Trophoblast cell (in vitro differentiated cells and primary cell): ENCODE measurements at regions not wholly inside any gene's neighbourhood (a gene's known extent, or its start where the extent isn't known, plus 50 kb on each side); places are given as distances from the start of the nearest gene placed in this dataset.

Experiments
- DNase-seq, 2 donors: peaks; one replicate each; pipeline ENCODE4 v3.0.0-alpha.2; 2016
- H2AFZ ChIP-seq: 2 replicates; pipeline ENCODE4 v1.6.1; 2013; ENCODE audit warnings: low read length, moderate library complexity, mild to moderate bottlenecking; ENCODE audit not compliant: insufficient read depth, poor library complexity
- H2AK5ac ChIP-seq: 2 replicates; pipeline ENCODE4 v1.6.1; 2013; ENCODE audit warnings: mild to moderate bottlenecking, low read length
- H2BK120ac ChIP-seq: 2 replicates; pipeline ENCODE4 v1.6.1; 2013; ENCODE audit warnings: low read length, mild to moderate bottlenecking, moderate library complexity; ENCODE audit not compliant: insufficient read depth, poor library complexity
- H2BK12ac ChIP-seq: 2 replicates; pipeline ENCODE4 v1.6.1; 2013; ENCODE audit warnings: mild to moderate bottlenecking, low read length, moderate library complexity
- H2BK5ac ChIP-seq: 2 replicates; pipeline ENCODE4 v1.6.1; 2013; ENCODE audit warnings: low read length, low read depth, moderate library complexity, mild to moderate bottlenecking; ENCODE audit not compliant: poor library complexity
- H3K14ac ChIP-seq: 2 replicates; pipeline ENCODE4 v1.6.1; 2013; ENCODE audit warnings: mild to moderate bottlenecking, low read length
- H3K18ac ChIP-seq: 2 replicates; pipeline ENCODE4 v1.6.1; 2013; ENCODE audit warnings: mild to moderate bottlenecking, low read length
- H3K23ac ChIP-seq: 2 replicates; pipeline ENCODE4 v1.6.1; 2013; ENCODE audit warnings: low read length
- H3K27ac ChIP-seq: 2 replicates; pipeline ENCODE4 v1.5.1; 2013; ENCODE audit warnings: low read depth, mild to moderate bottlenecking, inconsistent platforms, low read length, moderate library complexity
- H3K27me3 ChIP-seq: 2 replicates; pipeline ENCODE4 v1.6.1; 2013; ENCODE audit warnings: inconsistent platforms, mild to moderate bottlenecking, low read length, moderate library complexity; ENCODE audit not compliant: insufficient read depth
- H3K36me3 ChIP-seq, 2 experiments: 1 replicate in 1 of 2; 2 replicates in 1 of 2; pipeline ENCODE4 v1.6.1; 2013; ENCODE audit warnings: low read length in 2 of 2, mild to moderate bottlenecking in 2 of 2, moderate library complexity in 1 of 2; ENCODE audit not compliant: insufficient read depth in 2 of 2, control insufficient read depth in 1 of 2
- H3K4ac ChIP-seq: 2 replicates; pipeline ENCODE4 v1.6.1; 2013; ENCODE audit warnings: low read depth, mild to moderate bottlenecking, low read length, moderate library complexity
- H3K4me1 ChIP-seq, 2 experiments: 1 replicate in 1 of 2; 2 replicates in 1 of 2; pipeline ENCODE4 v1.6.1; 2013; ENCODE audit warnings: low read length in 2 of 2, mild to moderate bottlenecking in 2 of 2, moderate library complexity in 1 of 2; ENCODE audit not compliant: insufficient read depth in 2 of 2, control insufficient read depth in 1 of 2
- H3K4me2 ChIP-seq: 2 replicates; pipeline ENCODE4 v1.6.1; 2013; ENCODE audit warnings: inconsistent platforms, mild to moderate bottlenecking, low read length, moderate library complexity
- H3K4me3 ChIP-seq: 2 replicates; pipeline ENCODE4 v1.5.1; 2013; ENCODE audit warnings: mild to moderate bottlenecking, low read depth, low read length, inconsistent platforms
- H3K79me1 ChIP-seq: one replicate; pipeline ENCODE4 v1.6.1; 2013; ENCODE audit warnings: low read length
- H3K79me2 ChIP-seq: 2 replicates; pipeline ENCODE4 v1.6.1; 2013; ENCODE audit warnings: low read length, mild to moderate bottlenecking; ENCODE audit not compliant: control insufficient read depth, insufficient read depth, poor library complexity
- H3K9ac ChIP-seq: 2 replicates; pipeline ENCODE4 v1.6.1; 2013; ENCODE audit warnings: mild to moderate bottlenecking, low read length
- H3K9me3 ChIP-seq: 2 replicates; pipeline ENCODE4 v1.6.1; 2013; ENCODE audit warnings: low read depth, mild to moderate bottlenecking, control low read depth, inconsistent platforms, low read length; ENCODE audit not compliant: insufficient read depth
- H4K12ac ChIP-seq: 2 replicates; pipeline ENCODE4 v1.6.1; 2013; ENCODE audit warnings: low read depth, mild to moderate bottlenecking, low read length, moderate library complexity
- H4K8ac ChIP-seq: 2 replicates; pipeline ENCODE4 v1.6.1; 2013; ENCODE audit warnings: low read depth, mild to moderate bottlenecking, low read length, moderate library complexity
- H4K91ac ChIP-seq: one replicate; pipeline ENCODE4 v1.6.1; 2013; ENCODE audit warnings: low read depth, mild to moderate bottlenecking, low read length, moderate library complexity
- WGBS: extraction: QIAGEN DNeasy Blood & Tissue Kit; methylation state at CpG from one replicate; pipeline ENCODE4 v1.1.7; 2013; ENCODE audit warnings: missing lambda C conversion rate; ENCODE audit not compliant: insufficient read length, insufficient coverage; ENCODE audit errors: extremely low coverage; 5-methylcytosine and 5-hydroxymethylcytosine counted together

DNA sequence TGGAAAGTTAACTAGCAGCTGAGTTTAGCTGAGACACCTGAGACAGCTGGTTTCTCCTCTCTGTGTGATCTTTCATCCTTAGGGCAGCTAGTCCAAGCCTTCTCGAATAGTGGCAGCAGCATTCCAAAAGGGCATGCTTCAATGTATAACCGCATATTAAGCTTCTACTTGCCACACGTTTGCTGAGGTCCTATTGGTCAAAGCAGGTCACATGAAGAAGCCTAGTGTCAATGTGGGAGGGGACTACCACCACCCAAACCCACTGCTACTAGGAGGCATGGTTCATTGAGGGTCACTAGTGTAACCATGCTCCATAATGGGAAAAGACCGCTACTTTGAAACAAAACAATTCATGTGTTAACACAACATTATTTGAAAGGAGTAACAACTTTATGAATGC lies 314.9 kb upstream of the SMIM31 start:
- H3K14ac ChIP-seq = no peak overlapping the region
- no peak overlapping the region for H4K91ac ChIP-seq
- H4K8ac ChIP-seq = no peak overlapping the region
- H2BK120ac ChIP-seq = no peak overlapping the region
- H3K79me1 ChIP-seq = no peaks in the 10 kb centered on the region
- no peak overlapping the region for H2BK5ac ChIP-seq
- H3K79me2 ChIP-seq = no peaks in the 10 kb centered on the region
- no peak overlapping the region for H3K18ac ChIP-seq
- H2AFZ ChIP-seq = no peak overlapping the region
- H2AK5ac ChIP-seq = no peak overlapping the region
- no peaks in the 10 kb centered on the region for H3K9me3 ChIP-seq
- H3K27me3 ChIP-seq = no peaks in the 10 kb centered on the region
- H4K12ac ChIP-seq = no peak overlapping the region
- DNase-seq = no peak
- no peaks in the 10 kb centered on the region for H3K4me1 ChIP-seq
- no peak overlapping the region for H3K23ac ChIP-seq
- H3K9ac ChIP-seq = no peak overlapping the region
- no peaks in the 10 kb centered on the region for H3K36me3 ChIP-seq
- no peak overlapping the region for H3K4me2 ChIP-seq
- WGBS = no CpG with 5 or more reads among the region's 4 CpGs
- no peak overlapping the region for H3K4me3 ChIP-seq
- no peak overlapping the region for H2BK12ac ChIP-seq
- H3K27ac ChIP-seq = no peak overlapping the region
- no peak overlapping the region for H3K4ac ChIP-seq

DNA sequence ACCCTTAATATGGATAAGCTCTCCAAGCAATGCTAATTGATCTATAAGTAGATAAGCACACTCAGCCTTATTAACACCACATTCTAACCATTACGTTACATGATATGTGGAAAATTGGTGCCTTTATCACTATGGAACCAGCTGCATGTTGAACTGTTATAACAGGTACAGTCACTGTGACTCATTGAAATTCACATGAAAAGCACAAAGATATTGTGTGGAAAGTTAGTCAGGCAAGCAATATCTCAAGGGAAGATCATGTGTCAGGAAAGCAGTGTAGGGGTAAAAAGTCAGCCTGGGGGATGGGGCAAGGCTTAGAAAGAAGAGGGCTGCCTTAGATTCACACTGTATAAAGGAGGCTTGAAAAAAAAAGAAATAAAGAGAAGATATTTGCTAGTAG lies 313.7 kb upstream of the SMIM31 start:
- no peak overlapping the region for H4K8ac ChIP-seq
- no peak for DNase-seq
- H3K9ac ChIP-seq = no peak overlapping the region
- no peak overlapping the region for H3K4me3 ChIP-seq
- no peak overlapping the region for H3K14ac ChIP-seq
- no peak overlapping the region for H2BK120ac ChIP-seq
- no peak overlapping the region for H2AFZ ChIP-seq
- no peaks in the 10 kb centered on the region for H3K9me3 ChIP-seq
- H3K4me2 ChIP-seq = no peak overlapping the region
- H3K27ac ChIP-seq = no peak overlapping the region
- no peaks in the 10 kb centered on the region for H3K27me3 ChIP-seq
- H3K4ac ChIP-seq = no peak overlapping the region
- H3K18ac ChIP-seq = no peak overlapping the region
- no CpG with 5 or more reads among the region's 1 CpG for WGBS
- no peak overlapping the region for H4K91ac ChIP-seq
- no peak overlapping the region for H2BK5ac ChIP-seq
- no peaks in the 10 kb centered on the region for H3K4me1 ChIP-seq
- no peaks in the 10 kb centered on the region for H3K36me3 ChIP-seq
- no peaks in the 10 kb centered on the region for H3K79me2 ChIP-seq
- H2BK12ac ChIP-seq = no peak overlapping the region
- no peak overlapping the region for H3K23ac ChIP-seq
- H4K12ac ChIP-seq = no peak overlapping the region
- no peak overlapping the region for H2AK5ac ChIP-seq
- no peaks in the 10 kb centered on the region for H3K79me1 ChIP-seq

DNA sequence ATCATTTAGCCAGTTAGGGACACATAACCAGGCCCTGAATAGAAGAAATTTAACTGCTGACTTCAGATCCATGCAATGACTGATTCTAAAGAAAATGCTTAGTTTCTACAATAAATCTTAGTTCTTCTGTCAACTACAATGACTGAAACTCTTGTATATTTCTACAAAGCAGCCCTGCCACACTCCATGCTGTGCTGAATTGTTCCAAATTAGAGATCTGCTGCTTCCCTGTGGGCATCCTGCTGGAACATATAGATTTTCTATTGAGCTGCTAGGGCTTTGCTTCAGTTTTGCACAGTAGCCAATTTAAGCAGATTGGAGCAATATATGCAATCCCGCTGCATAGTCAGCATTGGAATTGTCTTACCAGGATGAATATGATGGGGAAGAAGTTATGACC lies 312.8 kb upstream of the SMIM31 start:
- Histone ChIP-seq H3K27ac (no peak overlapping the region), H4K12ac (no peak overlapping the region), H2AFZ (no peak overlapping the region), H3K4me2 (no peak overlapping the region), H4K8ac (no peak overlapping the region), H3K18ac (no peak overlapping the region), H3K4me3 (no peak overlapping the region), H3K9me3 (no peaks in the 10 kb centered on the region), H3K14ac (no peak overlapping the region), H2AK5ac (no peak overlapping the region), H2BK120ac (no peak overlapping the region), H3K23ac (no peak overlapping the region), H3K9ac (no peak overlapping the region), H3K27me3 (no peaks in the 10 kb centered on the region), H3K4ac (no peak overlapping the region), H3K4me1 (no peaks in the 10 kb centered on the region), H3K79me1 (no peaks in the 10 kb centered on the region), H2BK12ac (no peak overlapping the region), H4K91ac (no peak overlapping the region), H3K79me2 (no peaks in the 10 kb centered on the region), H2BK5ac (no peak overlapping the region), H3K36me3 (no peaks in the 10 kb centered on the region)
- no CpG with 5 or more reads among the region's 1 CpG for WGBS
- no peak for DNase-seq

DNA sequence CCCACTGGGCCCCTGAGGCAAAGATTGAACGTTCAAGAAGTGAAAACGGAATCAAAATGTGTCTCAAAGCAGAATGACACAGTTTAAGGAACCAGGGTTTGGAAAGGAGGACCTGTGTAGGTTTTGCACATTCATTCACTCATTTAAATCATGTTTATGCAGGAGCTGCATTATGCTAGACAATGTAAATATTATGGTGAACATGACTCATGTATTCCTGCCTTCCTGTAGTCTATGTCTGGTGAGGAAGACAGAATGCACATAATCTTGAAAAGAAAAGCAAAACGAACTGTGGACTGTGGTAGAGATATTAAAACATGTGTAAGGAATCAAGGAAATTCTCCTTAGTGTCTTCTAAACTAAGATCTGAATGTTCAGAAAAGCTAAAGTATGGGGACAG lies 311.8 kb upstream of the SMIM31 start:
- DNase-seq = no peak
- Histone ChIP-seq H3K14ac (no peak overlapping the region), H3K4me1 (no peaks in the 10 kb centered on the region), H3K4me3 (no peak overlapping the region), H3K18ac (no peak overlapping the region), H3K23ac (no peak overlapping the region), H2BK12ac (no peak overlapping the region), H3K9me3 (no peaks in the 10 kb centered on the region), H4K8ac (no peak overlapping the region), H3K36me3 (no peaks in the 10 kb centered on the region), H3K9ac (no peak overlapping the region), H3K4me2 (no peak overlapping the region), H3K4ac (no peak overlapping the region), H4K12ac (no peak overlapping the region), H2BK5ac (no peak overlapping the region), H2BK120ac (no peak overlapping the region), H4K91ac (no peak overlapping the region), H2AK5ac (no peak overlapping the region), H3K27ac (no peak overlapping the region), H3K27me3 (no peaks in the 10 kb centered on the region), H3K79me2 (no peaks in the 10 kb centered on the region), H2AFZ (no peak overlapping the region), H3K79me1 (no peaks in the 10 kb centered on the region)
- no CpG with 5 or more reads among the region's 3 CpGs for WGBS

DNA sequence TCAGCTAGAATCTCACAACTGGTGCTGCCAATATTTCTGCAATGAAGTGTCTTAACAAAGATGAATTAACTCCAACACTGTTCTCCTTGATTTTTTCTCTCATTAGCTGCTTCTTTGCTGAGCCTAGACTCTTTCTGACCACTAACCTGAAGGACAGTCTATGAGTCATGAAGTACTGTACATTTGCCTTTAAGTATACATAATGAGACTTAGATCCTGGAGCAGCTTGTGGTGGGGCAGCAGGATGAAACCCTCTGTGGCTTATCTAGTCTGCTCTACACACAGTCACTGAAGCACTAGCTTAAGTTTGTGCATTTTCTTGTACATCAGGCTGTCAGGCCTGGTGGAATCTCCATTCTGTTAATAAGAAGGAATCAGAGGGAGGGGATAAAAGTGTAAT lies 307.4 kb upstream of the SMIM31 start:
- Histone ChIP-seq H3K4me2 (no peak overlapping the region), H3K36me3 (no peaks in the 10 kb centered on the region), H3K4me3 (no peak overlapping the region), H3K9ac (no peak overlapping the region), H2BK12ac (no peak overlapping the region), H4K12ac (no peak overlapping the region), H3K4ac (no peak overlapping the region), H4K91ac (no peak overlapping the region), H3K23ac (no peak overlapping the region), H2AFZ (no peak overlapping the region), H3K27ac (no peak overlapping the region), H2BK120ac (no peak overlapping the region), H3K79me1 (no peaks in the 10 kb centered on the region), H3K18ac (no peak overlapping the region), H3K14ac (no peak overlapping the region), H4K8ac (no peak overlapping the region), H2BK5ac (no peak overlapping the region), H3K9me3 (no peaks in the 10 kb centered on the region), H3K79me2 (no peaks in the 10 kb centered on the region), H2AK5ac (no peak overlapping the region), H3K4me1 (no peaks in the 10 kb centered on the region), H3K27me3 (no peaks in the 10 kb centered on the region)
- DNase-seq = no peak
